ENCODE measurements at regions not wholly inside any gene's neighbourhood (a gene's known extent, or its start where the extent isn't known, plus 50 kb on each side); places are given as distances from the start of the nearest gene placed in this dataset.

DNA sequence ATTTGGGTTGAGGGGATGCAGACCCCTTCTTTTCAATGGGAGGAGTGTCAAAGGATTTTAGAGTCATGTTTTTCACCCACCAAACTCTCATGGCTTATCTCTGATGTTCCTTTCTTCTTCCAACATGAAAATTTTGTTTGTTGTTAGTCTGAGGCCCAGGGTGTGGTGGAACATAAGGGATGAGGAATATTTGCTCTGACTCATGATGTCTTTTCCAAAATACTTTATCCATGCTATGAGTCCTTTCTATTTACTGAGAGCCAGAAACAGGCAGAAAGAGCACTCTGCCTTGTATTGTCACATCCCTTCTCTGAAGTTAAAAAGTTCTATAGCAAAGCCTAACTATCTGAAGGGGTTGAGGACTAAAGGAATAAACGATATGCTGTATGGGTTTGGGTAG is 61.6 kb upstream of the GYPA start:
- DNase-seq (ENCODE audit: low spot score) = no peak

DNA sequence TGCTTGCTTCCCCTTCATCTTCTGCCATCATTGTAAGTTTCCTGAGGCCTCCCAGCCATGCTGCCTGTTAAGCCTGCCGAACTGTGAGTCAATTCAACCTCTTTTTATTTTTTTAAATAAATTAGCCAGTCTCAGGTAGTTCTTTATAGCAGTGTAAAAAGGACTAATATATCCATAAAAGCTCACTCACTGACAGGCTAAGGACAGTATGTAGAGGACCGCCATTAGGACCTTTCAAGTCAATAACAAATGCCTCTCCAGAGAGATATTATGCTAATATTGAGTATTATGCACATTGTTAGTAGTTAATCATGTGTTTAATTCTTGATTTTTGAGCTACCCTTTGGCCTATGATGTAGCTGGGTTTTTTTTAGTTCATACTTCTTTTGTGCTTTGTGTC is 62.6 kb upstream of the GYPA start:
- no peak for DNase-seq (ENCODE audit: low spot score)

DNA sequence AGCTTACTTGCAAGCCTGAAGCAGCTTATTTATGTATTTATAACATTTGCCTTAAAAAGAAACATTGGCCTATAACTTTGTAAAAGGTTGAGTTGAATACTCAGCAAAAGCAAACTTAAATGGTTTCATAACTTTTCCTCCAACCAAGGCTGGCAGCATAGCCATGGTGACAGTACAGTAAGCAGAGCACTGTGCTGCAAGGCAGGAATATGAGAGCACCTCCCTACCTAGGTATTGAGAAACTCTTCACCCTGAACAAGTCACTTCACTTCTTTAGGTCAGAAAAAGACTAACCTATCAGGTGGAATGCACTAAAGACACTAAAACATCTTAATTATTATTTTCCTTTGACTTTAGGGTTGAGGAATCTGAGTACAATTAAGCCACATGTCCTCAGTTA is 63.9 kb upstream of the GYPA start:
- no peak for DNase-seq (ENCODE audit: low spot score)

DNA sequence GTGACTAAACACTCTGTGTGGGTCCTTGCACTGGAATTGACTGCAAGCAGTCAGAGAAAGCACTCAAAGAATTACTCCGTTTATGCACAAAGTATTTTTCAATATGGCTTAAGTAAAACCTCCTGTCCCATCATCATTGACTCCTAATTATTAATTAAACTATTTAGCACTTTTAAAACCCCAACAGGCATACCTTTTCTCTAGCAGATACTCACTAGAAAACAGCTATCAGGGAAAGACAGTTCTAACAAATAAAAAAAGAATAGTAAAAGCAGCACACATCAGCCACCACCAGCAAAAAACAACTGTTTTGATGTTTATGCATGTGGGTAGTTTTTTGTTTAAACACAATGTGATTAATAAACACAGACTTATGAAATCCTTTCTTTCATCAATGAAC is 66.2 kb upstream of the GYPA start:
- no peak for DNase-seq (ENCODE audit: low spot score)

DNA sequence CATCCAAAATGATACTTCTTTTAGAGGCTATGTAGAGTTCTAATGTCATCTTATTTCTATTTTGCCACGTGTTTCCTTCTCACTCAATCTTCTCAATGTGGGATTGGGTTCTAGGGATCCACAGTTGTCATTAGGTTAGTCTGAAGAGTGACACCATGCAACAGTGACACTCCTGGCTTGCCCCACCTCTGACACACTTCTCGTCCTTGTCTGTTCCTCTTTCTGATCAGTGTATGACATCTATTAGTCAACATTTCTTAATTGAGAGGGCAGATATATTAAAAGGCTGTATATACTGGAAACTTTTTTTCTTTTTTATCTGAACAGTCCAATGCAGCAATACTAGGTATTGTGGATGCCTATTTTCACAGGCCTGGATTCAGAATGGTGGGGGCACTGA is 67.6 kb upstream of the GYPA start:
- no peak for DNase-seq (ENCODE audit: low spot score)

DNA sequence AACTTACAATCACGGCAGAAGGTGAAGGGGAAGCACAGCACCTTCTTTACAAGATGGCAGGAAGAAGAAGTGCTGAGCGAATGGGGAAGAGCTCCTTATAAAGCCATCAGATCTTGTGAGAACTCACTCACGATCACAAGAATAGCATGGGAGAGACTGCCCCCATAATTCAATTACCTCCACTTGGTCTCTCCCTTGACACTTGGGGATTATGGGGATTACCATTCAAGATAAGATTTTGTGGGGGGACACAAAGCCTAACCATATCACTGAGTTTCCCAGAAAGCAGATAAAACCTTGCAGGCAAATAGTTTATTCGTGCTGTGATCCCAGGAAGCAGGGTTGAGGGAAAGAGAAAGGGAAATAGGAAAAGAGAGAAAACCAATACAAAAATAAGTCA is 69.0 kb upstream of the GYPA start:
- no peak for DNase-seq (ENCODE audit: low spot score)

DNA sequence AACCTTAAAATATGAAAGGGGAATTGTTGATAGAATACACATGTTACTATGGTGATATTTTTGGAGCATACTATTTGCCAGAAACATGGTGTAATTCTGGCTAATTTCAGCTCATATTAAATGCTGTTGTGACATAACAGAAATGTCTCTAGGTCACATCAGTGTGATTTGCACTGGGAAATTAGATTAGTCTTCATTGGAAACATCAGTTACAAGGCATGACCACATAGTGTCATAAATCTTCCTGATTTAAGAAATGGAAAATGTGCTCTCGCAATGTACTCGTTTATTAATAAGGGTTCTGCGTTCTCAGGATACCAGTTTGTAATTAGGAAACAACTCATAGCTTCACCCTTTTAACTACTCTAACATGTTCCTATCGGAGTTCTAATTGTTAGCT is 72.9 kb upstream of the GYPA start:
- no peak for DNase-seq (ENCODE audit: low spot score)

DNA sequence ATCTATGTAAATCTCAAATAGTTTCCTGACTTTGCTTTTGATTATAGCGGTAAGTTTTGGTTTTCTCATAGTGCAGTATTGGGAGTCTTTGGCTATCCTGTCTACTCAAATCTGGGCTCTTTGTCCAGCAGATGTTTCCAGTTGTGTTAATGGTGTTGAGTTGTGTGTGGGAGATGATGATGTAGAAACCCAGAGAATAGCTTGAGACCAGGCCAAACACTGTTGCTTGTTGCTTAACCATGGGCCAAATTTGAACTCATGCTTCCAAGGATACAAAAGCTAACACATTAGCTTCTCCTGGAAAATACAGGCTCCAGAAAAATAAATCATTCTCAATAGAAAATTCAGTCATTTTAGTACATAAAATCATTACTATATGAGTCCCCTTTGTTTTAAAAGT is 82.6 kb upstream of the GYPA start:
- DNase-seq (ENCODE audit: low spot score) = no peak

DNA sequence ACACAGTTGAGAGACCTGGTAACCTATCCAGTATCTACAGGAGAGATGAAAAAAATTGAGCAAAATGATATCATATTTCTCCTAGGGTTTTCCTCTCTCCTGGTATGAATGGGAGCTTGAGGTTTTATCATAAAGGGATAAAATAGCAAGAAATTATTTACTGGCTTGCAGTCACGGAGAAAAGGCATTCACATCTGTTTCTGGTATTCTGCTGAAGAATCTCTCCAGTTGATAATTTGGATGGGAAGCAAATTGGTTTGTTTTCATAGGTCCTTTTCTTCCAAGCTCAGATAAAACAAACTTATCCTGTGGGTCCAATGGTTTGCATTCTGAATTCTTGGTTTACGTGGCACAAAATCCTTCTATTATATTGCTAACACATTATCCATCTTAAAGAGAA is 83.1 kb upstream of the GYPA start:
- no peak for DNase-seq (ENCODE audit: low spot score)

DNA sequence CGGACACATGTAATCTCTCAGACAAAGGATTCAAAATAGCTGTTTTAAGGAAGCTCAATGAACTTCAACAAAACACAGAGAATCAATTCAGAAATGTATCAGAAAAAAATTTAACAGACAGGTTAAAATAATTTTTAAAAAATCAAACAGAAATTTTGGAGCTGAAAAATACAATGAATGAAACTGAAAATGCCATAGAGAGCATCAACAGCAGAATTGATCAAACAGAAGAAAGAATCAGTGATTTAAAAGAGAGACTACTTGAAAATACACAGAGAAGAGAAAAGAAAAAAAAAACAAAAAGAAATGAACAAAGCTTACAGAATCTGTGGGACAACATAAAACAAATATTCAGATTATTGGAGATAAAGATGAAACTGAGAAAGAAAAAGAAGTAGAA is 118.8 kb upstream of the GYPA start:
- no peak for DNase-seq (ENCODE audit: low spot score)

DNA sequence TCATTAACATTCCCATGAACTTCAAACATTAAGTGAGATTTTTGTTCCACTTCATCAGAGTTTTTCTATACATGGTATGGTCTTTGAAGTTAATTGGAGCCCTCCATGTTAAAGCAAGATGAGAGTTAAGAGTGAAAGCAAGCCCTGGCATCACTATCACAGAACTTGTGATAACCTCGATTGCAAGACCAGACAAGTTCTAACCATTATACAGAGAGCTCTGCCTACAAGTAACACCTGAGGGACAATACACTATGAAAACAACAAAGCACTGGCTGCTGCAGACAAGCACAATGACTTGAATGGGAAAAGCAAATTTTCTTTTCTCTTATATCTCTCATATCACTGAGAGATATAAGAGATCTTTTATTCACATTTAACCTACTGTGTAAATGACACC is 126.6 kb upstream of the GYPA start:
- no peak for DNase-seq (ENCODE audit: low spot score)

DNA sequence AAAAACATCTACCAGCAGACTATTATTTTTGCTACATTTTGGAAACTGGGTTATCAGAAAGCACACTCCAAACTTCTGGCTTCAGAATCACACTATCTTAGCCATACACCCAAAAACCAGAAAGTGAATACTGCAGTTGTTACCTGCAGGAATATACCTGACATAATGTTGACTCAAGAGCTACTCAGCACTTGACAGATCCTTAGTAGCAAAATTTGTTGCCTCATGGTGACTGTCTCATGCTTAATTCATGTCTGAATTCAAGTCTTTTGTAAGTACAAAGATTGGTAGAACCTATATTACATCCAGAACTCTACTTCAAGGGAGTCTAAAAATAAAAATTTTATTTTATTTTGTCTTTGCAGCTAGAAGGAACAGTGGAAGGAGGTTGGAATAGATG is 140.2 kb upstream of the GYPA start:
- DNase-seq (ENCODE audit: low spot score) = no peak

DNA sequence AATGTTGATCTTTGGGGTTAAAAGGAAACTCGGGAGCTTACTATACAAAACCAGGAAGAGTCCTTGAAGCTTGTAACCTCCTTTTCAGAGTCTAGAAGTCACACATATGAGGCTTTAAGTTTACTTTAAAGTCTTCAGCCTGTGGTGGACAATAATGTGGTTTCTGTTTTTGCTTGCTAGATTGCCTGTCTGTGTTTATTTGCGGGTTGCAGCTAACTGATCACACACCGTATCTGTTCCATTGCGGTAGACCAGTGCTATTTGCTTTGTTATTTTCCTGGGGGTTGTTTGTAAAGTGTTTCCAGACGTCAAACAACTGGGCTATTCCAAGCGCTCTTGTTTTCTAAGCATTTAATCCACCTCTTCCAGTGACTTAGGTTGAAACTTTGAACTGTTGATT is 143.0 kb upstream of the GYPA start:
- no peak for DNase-seq (ENCODE audit: low spot score)

DNA sequence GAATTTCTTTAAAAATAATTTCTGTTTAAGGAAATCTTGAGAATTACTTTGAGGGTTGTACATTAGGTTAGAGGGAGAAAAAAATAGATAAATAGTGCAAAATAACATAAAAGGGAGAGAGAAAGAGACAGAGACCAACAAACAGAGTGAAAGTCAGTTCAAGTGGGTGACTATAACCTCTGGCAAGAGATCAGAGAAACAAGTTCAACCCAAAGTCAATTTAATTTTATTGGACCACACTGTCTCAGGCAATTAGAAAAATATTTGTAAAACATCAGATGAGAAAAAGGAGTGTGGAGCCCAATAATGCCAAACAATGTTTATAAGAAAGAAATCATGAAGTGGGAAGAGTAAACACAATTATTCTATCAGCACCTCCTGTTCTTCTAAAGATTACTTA is 143.5 kb upstream of the GYPA start:
- no peak for DNase-seq (ENCODE audit: low spot score)

DNA sequence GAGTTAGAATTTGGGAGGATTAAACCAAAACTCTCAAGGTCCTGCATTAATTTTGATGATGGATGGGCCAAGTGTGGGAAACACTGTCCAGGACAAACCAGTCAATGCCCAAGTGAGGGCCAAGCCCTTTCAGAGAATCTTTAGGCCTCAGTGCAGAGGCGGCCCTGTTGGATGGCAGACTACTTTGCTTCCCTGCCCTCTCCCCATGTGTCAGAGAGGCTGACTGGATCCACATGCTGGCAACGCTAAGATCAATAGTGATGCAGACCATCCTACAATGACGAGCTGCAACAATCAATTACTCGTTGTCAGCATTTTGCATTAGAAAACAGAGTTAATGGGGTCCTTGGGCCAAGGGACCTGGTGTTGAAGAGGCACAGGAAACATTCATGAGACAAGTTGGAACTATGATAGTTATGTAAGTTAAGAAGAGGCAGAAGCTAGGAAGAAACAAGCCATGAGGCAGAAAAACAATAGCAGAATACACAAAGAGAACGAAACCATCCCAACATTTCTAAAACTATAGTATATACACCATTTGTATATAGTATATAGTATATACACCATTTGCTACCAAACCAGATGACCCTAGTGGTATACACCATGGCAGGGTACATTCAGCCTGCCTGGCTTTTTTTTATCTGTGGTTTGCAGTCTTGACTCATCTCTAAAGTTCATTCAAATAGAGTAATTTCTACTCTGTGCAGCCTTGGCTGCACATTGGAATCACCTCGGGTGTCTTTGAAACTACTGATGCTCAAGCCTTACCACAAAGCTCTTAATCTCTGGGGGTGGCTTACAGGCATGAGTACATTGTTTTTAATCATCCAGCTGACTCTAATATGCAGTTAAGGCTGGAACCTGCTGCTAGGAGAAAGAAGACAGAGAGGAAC is 147.7 kb upstream of the GYPA start:
- DNase-seq (ENCODE audit: low spot score) = no peak

DNA sequence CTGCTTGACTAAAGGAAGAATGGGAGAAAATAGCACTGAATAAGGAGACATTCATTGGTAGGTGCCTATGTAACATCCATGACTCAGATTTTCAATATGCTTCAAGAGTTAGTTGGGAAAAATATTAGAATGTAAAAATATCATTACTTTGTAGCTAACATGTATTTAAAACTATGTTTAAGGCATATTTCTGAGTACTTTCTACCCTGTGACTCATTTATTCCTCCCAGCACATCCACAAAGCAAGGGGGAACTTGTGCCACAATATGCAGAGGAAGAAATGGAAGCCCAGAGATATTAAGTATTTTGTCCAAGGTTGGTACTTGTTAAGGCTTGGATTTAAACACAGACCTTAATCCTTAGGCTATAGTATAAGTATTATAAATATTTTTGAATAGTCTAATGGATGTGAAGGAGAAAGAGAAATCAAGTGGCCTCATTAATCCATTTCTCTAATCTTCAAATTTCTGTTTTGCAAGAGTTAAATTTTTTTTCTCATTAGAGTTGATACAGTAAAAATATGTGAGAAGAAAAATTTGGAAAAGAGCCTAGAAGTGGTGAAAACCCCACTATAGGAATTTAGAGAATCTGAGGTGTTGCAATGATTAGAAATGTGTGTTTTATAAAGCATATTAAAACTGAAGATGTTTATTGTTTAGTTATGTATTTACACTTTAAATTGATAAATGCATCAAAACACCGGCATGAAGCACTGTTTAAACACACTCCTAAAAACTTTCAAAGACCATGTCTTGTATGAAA is 149.3 kb upstream of the GYPA start:
- DNase-seq (ENCODE audit: low spot score) = no peak

DNA sequence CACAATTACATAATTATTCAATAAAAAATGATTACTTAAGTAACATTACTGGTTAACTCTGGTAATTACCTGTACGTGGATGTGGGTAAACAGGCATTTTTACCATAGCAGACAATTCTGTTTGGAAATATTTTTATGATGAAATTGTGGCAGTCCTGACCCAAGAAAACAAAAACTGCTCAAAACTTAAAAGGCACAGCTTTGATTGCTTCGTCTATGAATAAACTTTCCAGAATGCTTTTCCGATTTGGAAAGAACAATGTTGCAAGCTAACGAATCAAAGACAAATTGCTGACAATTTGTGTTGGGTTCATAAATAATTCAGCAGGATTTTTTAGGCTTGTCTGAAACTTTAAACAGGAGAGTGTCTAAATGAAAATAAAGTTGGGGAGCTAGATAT is 150.6 kb upstream of the GYPA start:
- DNase-seq (ENCODE audit: low spot score) = no peak

DNA sequence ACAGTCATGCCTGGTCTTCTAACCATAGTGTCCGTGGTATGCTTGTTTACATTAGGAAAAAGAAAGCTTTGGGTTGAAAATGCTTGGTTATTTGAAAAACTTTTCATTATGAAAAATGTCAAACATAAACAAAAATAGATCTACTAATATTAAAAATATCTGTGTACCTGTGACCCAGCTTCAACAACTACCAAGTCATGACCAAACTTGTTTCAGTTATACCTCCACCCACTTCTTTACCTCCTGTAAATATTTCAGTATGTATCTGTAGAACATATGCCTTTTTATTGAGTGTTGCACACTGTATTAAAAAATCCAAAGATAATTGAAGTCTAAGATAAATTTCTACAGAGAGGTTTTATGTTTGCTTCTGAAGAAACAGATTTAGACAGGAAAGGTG is 153.7 kb upstream of the GYPA start:
- no peak for DNase-seq (ENCODE audit: low spot score)

DNA sequence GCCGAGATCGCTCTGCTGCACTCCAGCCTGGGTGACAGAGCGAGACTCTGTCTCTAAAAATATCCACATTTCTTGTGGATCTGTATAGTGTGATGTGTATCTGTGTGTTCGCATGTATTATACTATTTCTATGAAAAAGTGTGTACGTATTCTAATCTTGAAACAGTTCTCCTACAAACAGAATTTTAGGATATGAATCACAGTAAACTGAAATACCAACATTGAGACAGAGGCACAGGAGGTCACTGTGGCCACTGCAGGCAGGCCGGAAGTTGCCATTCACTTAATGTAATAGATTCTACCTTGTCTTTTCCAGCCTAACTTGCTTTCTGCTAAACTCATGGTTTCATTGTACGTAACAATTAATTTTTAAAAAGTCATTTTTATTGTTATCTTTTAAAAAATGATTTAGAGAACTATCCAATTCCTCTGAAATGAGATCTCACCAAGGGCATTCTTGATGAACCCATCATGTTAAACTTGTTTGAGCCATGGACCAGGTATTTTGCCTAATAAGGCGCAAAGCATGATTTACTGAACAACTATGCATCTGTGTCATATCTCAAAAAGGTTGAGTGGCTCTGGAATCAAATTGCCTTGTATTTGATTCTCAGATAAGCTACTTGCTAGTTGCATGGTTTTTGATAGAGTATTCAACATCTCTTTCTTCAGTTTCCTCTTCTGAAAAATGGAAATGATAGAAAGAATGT is 154.9 kb upstream of the GYPA start:
- no peak for DNase-seq (ENCODE audit: low spot score)

DNA sequence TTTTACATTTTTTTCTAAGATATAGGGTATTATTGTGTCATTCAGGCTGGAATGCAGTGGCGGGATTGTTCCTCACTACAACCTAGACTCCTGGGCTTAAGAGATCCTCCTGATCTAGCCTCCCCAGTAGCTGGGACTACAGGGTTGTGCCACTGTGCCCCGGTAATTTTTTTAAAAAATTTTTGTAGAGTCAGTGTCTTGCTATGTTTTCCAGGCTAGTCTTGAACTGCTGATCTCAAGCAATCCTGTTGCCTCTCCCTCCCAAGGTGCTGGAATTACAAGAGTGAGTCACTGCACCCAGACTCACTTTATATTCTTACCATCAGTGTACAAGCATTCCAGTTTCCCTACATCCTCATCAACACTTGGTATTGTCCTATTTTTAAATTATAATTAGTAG is 156.4 kb upstream of the GYPA start:
- DNase-seq (ENCODE audit: low spot score) = no peak

DNA sequence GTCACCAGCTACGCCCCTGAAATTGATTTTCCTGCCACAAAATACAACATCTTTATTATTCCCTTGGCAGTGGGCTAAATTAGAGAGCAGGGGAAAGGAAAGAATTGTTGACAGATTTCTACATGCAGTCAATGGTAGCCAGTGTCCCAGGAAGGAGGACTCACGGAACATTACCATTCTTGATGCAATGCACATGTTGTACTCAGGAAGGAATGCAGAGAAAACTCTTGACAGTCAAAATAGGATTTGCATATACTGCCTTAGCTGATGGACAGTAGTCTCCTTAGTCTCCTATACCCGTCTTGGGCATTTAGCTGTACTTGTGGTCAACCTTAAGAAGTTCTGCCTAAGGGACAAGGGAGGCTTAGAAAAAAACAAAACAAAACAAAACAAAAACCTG is 158.0 kb upstream of the GYPA start:
- DNase-seq (ENCODE audit: low spot score) = no peak

DNA sequence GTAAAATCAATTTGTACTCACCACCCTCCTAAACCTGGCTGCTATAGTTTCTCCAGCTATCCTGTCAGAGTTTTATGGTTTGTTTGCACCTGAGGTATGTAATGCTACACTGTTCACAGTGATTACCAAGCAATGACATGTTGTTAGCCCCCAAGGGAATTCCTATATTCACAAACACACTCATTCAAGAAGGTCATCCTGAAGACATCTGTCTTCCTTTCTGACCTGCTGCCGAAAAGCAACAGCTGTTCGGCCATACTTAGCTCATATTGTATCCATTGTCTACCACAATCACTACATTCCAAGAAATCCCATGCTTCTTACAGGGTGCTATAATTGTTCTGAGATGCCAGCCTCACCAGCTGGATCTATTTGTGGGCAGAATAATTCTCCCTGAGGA is 160.1 kb upstream of the GYPA start:
- DNase-seq (ENCODE audit: low spot score) = no peak
